DND-41 (cell line): ENCODE measurements at regions not wholly inside any gene's neighbourhood (a gene's known extent, or its start where the extent isn't known, plus 50 kb on each side); places are given as distances from the start of the nearest gene placed in this dataset.
"Not testable (repeated sequence)": the region's sequence is repeated elsewhere in the genome, so short reads cannot be mapped to it uniquely, and the experiment has no call there.

Experiments
- ATAC-seq: fragments of 200-7000 bp; cut with Tn5 transposase; 3 replicates; pipeline ENCODE4 v1.9.1; 2021; ENCODE audit warnings: low read depth; ENCODE audit not compliant: insufficient read depth
- DNase-seq: peaks from one replicate; pipeline ENCODE4 v3.0.0-alpha.2; 2020
- H2AFZ ChIP-seq: 2 replicates; pipeline ENCODE4 v1.6.0; 2012; ENCODE audit warnings: low read depth, low read length
- H3K27ac ChIP-seq: 2 replicates; pipeline ENCODE4 v1.5.1; 2012; ENCODE audit warnings: low read length, inconsistent platforms
- H3K27me3 ChIP-seq: fragments of 200-600 bp; sonication (generic); 2 replicates; pipeline ENCODE4 v1.6.0; 2012; ENCODE audit warnings: low read length, mild to moderate bottlenecking, inconsistent platforms; ENCODE audit not compliant: insufficient read depth, poor library complexity
- H3K36me3 ChIP-seq: 2 replicates; pipeline ENCODE4 v1.5.1; 2012; ENCODE audit warnings: low read length, inconsistent platforms; ENCODE audit not compliant: insufficient read depth
- H3K4me1 ChIP-seq: 2 replicates; pipeline ENCODE4 v1.5.1; 2012; ENCODE audit warnings: mild to moderate bottlenecking, low read length; ENCODE audit not compliant: insufficient read depth
- H3K4me2 ChIP-seq: 2 replicates; pipeline ENCODE4 v1.6.0; 2012; ENCODE audit warnings: mild to moderate bottlenecking, moderate library complexity, low read length, inconsistent platforms; ENCODE audit not compliant: insufficient read depth
- H3K4me3 ChIP-seq, 2 experiments: fragments of 200-600 bp in 1 of 2; shearing (Covaris generic) in 1 of 2; 2 replicates each; pipeline ENCODE4 v1.5.1; 2012 to 2016; ENCODE audit warnings: inconsistent platforms in 2 of 2, low read length in 2 of 2, mild to moderate bottlenecking in 2 of 2, low read depth in 1 of 2, moderate library complexity in 1 of 2
- H3K79me2 ChIP-seq: 2 replicates; pipeline ENCODE4 v1.6.0; 2012; ENCODE audit warnings: low read length, inconsistent platforms; ENCODE audit not compliant: insufficient read depth
- H3K9ac ChIP-seq: 2 replicates; pipeline ENCODE4 v1.6.0; 2012; ENCODE audit warnings: low read depth, mild to moderate bottlenecking, inconsistent platforms, low read length, moderate library complexity
- H3K9me3 ChIP-seq: 2 replicates; pipeline ENCODE4 v1.5.1; 2012; ENCODE audit warnings: low read length, moderate library complexity, mild to moderate bottlenecking, inconsistent platforms; ENCODE audit not compliant: insufficient read depth, severe bottlenecking
- H4K20me1 ChIP-seq: 2 replicates; pipeline ENCODE4 v1.6.0; 2012; ENCODE audit warnings: low read length; ENCODE audit not compliant: insufficient read depth
- CTCF ChIP-seq: IDR thresholded peaks from 2 replicates; pipeline ENCODE4 v1.5.1; 2012; ENCODE audit warnings: borderline replicate concordance, low read length, moderate library complexity, mild to moderate bottlenecking; ENCODE audit not compliant: poor library complexity, severe bottlenecking; ENCODE audit errors: extremely low read depth
- EZH2 ChIP-seq: IDR thresholded peaks from 3 replicates; pipeline ENCODE4 v1.6.1; 2012; ENCODE audit warnings: borderline replicate concordance, low read depth, mild to moderate bottlenecking, moderate library complexity, low read length, inconsistent platforms; ENCODE audit not compliant: severe bottlenecking

- Histone ChIP-seq H3K27me3 (no peaks in the 10 kb centered on the region), H3K27ac (no peak overlapping the region), H2AFZ (no peak overlapping the region), H3K4me1 (no peaks in the 10 kb centered on the region), H4K20me1 (no peaks in the 10 kb centered on the region), H3K4me3 (no peak overlapping the region), H3K4me2 (no peak overlapping the region), H3K79me2 (no peaks in the 10 kb centered on the region), H3K9ac (no peak overlapping the region), H3K36me3 (no peaks in the 10 kb centered on the region), H3K9me3 (no peaks in the 10 kb centered on the region)
- TF ChIP-seq CTCF = no peak
- TF ChIP-seq EZH2 = no peak
- no peak for DNase-seq
- no peak for ATAC-seq
Measured at GRCh38 chr13:58698531-58698930, 1067.0 kb downstream of the PCDH17 start.

GRCh38 chr13:58704953-58705352 is 1073.4 kb downstream of the PCDH17 start:
- H3K36me3 ChIP-seq = no peaks in the 10 kb centered on the region
- peaks cover 3% of the 10 kb centered on the region for H3K9me3 ChIP-seq
- no peak overlapping the region for H3K27ac ChIP-seq
- DNase-seq = no peak
- no peaks in the 10 kb centered on the region for H3K79me2 ChIP-seq
- H3K9ac ChIP-seq = no peak overlapping the region
- H3K27me3 ChIP-seq = no peaks in the 10 kb centered on the region
- no peaks in the 10 kb centered on the region for H4K20me1 ChIP-seq
- ATAC-seq = no peak
- TF ChIP-seq CTCF (no peak), EZH2 (no peak)
- H2AFZ ChIP-seq = no peak overlapping the region
- no peaks in the 10 kb centered on the region for H3K4me1 ChIP-seq
- no peak overlapping the region for H3K4me3 ChIP-seq
- no peak overlapping the region for H3K4me2 ChIP-seq

GRCh38 chr13:58706421-58706820 is 1074.9 kb downstream of the PCDH17 start:
- Histone ChIP-seq H4K20me1 (no peaks in the 10 kb centered on the region), H3K36me3 (no peaks in the 10 kb centered on the region), H3K27ac (no peak overlapping the region), H3K9ac (no peak overlapping the region), H3K9me3 (peaks cover 3% of the 10 kb centered on the region), H3K27me3 (no peaks in the 10 kb centered on the region), H3K79me2 (no peaks in the 10 kb centered on the region), H3K4me2 (no peak overlapping the region), H2AFZ (no peak overlapping the region), H3K4me1 (no peaks in the 10 kb centered on the region), H3K4me3 (no peak overlapping the region)
- TF ChIP-seq EZH2 (no peak), CTCF (no peak)
- no peak for ATAC-seq
- DNase-seq = no peak

GRCh38 chr13:58712191-58712590 is 1080.6 kb downstream of the PCDH17 start:
- Histone ChIP-seq H2AFZ (no peak overlapping the region), H3K9ac (no peak overlapping the region), H3K4me3 (no peak overlapping the region), H3K36me3 (no peaks in the 10 kb centered on the region), H3K27me3 (no peaks in the 10 kb centered on the region), H3K4me2 (no peak overlapping the region), H3K4me1 (no peaks in the 10 kb centered on the region), H3K79me2 (no peaks in the 10 kb centered on the region), H3K27ac (no peak overlapping the region), H4K20me1 (no peaks in the 10 kb centered on the region), H3K9me3 (no peaks in the 10 kb centered on the region)
- DNase-seq (no peak), ATAC-seq (no peak)
- no peak for TF ChIP-seq EZH2
- TF ChIP-seq CTCF = no peak

GRCh38 chr13:58714016-58714415 is 1082.5 kb downstream of the PCDH17 start:
- not testable (repeated sequence) for H3K27ac ChIP-seq, H4K20me1 ChIP-seq, H2AFZ ChIP-seq, H3K9ac ChIP-seq, H3K4me1 ChIP-seq, H3K9me3 ChIP-seq, H3K79me2 ChIP-seq, ATAC-seq, H3K27me3 ChIP-seq, DNase-seq, H3K4me2 ChIP-seq, H3K4me3 ChIP-seq, H3K36me3 ChIP-seq
